HEK293T (cell line): ENCODE measurements at regions not wholly inside any gene's neighbourhood (a gene's known extent, or its start where the extent isn't known, plus 50 kb on each side); places are given as distances from the start of the nearest gene placed in this dataset.

Source experiments
- BHLHE40 ChIP-seq: fragments of 450-650 bp; IDR thresholded peaks from 2 replicates; pipeline ENCODE4 v1.6.1; 2016; ENCODE audit warnings: mild to moderate bottlenecking, moderate library complexity, borderline replicate concordance
- ELF4 ChIP-seq: fragments of 450-650 bp; IDR thresholded peaks from 2 replicates; pipeline ENCODE4 v1.6.1; 2017; ENCODE audit warnings: antibody characterized with exemption
- FOXM1 ChIP-seq: fragments of 450-650 bp; IDR thresholded peaks from 2 replicates; pipeline ENCODE4 v1.6.1; 2017; ENCODE audit warnings: mild to moderate bottlenecking, borderline replicate concordance
- L3MBTL2 ChIP-seq: fragments of 450-650 bp; conservative IDR thresholded peaks from 2 replicates; pipeline ENCODE4 v1.6.1; 2016; ENCODE audit warnings: mild to moderate bottlenecking
- NFRKB ChIP-seq: fragments of 450-650 bp; IDR thresholded peaks from 2 replicates; pipeline ENCODE4 v1.6.1; 2016; ENCODE audit warnings: mild to moderate bottlenecking, moderate library complexity
- SP1 ChIP-seq: fragments of 450-650 bp; IDR thresholded peaks from 2 replicates; pipeline ENCODE4 v1.6.1; 2017
- TARDBP ChIP-seq: fragments of 450-650 bp; IDR thresholded peaks from 2 replicates; pipeline ENCODE4 v1.6.1; 2016

DNA sequence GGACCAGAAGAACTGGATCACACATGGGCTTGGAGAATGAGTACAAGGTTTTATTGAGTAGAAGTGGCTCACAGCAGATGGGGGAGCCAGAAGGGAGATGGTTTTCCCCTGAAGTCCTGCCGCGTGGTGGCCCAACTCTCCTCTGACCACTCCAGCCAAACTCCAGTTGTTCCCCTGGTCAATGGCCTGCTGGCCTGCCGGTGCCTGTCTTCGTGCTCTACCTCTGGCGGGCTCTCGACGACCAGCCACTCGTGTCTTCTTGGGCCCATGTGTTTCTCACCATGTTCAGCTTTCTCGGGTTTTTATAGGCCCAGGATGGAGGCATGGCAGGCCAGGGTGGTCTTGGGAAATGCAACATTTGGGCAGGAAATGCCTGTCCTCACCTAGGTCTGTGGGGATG is 519.6 kb downstream of the CYLC2 start:
- no peak for TF ChIP-seq SP1
- no peak for TF ChIP-seq FOXM1
- TF ChIP-seq BHLHE40, result no peak
- TF ChIP-seq TARDBP, result no peak
- no peak for TF ChIP-seq ELF4
- no peak for TF ChIP-seq NFRKB
- TF ChIP-seq L3MBTL2, result no peak
